ENCODE measurements at regions not wholly inside any gene's neighbourhood (a gene's known extent, or its start where the extent isn't known, plus 50 kb on each side); places are given as distances from the start of the nearest gene placed in this dataset.

DNA sequence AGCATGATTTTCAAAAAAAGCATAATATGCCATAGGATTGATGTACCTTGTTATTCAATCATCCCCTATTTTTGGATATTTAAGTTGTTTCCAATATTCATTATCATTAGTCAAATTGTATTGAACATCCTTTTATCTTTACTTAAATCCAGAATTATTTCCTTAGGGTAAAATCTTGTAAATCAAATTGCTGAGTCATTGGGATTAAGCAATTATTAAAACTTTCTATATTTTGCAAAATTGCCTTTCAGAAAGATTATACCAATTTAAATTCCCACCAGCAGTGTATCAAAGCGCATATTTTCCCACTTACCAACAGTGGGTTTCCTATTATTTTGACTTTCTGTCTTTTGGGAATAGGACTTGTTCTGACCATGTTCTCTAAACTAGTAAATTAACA, 159.3 kb downstream of the SS18 start:
- Histone ChIP-seq H3K4me2 (no peak overlapping the region), H3K27ac (ENCODE audit: low read depth) (no peak overlapping the region), H3K4me1 (ENCODE audit: insufficient read depth) (no peaks in the 10 kb centered on the region), H2AFZ (no peak overlapping the region), H4K20me1 (replicated peaks; ENCODE audit: insufficient read depth) (no peaks in the 10 kb centered on the region), H3K9me2 (ENCODE audit: insufficient read depth) (no peaks in the 10 kb centered on the region), H3F3A (replicated peaks; ENCODE audit: low read depth) (no peaks in the 10 kb centered on the region), H3K36me3 (ENCODE audit: insufficient read depth) (no peaks in the 10 kb centered on the region), H3K27me3 (ENCODE audit: insufficient read depth) (no peaks in the 10 kb centered on the region), H3K4me3 (no peak overlapping the region), H3K79me2 (replicated peaks; ENCODE audit: insufficient read depth) (no peaks in the 10 kb centered on the region)
- Mint-ChIP-seq H3K9me3 (no peaks in the 10 kb centered on the region), H3K27ac (no peak overlapping the region), H3K4me3 (no peak overlapping the region), H3K4me1 (no peaks in the 10 kb centered on the region), H3K27me3 (ENCODE audit: insufficient read depth, low read depth, poor library complexity) (no peaks in the 10 kb centered on the region), H3K36me3 (ENCODE audit: low read depth) (no peaks in the 10 kb centered on the region)
- no peak for TF ChIP-seq ZNF114 (CRISPR knock-in tag; IDR thresholded peaks at IDR 0.05)
- no peak for TF ChIP-seq ZNF331 (CRISPR knock-in tag; IDR thresholded peaks at IDR 0.05; ENCODE audit: low read depth)
- no peak for TF ChIP-seq POLR2AphosphoS5 (IDR thresholded peaks at IDR 0.05; ENCODE audit: low read depth)
- no peak for TF ChIP-seq STAT1 (IDR thresholded peaks at IDR 0.05; ENCODE audit: unreplicated experiment)
- TF ChIP-seq EZH2phosphoT487 (IDR thresholded peaks at IDR 0.05; ENCODE audit: unreplicated experiment): no peak
- no peak for TF ChIP-seq EZH2 (IDR thresholded peaks at IDR 0.05; ENCODE audit: low read depth, unreplicated experiment)
- TF ChIP-seq, protein P1, sequence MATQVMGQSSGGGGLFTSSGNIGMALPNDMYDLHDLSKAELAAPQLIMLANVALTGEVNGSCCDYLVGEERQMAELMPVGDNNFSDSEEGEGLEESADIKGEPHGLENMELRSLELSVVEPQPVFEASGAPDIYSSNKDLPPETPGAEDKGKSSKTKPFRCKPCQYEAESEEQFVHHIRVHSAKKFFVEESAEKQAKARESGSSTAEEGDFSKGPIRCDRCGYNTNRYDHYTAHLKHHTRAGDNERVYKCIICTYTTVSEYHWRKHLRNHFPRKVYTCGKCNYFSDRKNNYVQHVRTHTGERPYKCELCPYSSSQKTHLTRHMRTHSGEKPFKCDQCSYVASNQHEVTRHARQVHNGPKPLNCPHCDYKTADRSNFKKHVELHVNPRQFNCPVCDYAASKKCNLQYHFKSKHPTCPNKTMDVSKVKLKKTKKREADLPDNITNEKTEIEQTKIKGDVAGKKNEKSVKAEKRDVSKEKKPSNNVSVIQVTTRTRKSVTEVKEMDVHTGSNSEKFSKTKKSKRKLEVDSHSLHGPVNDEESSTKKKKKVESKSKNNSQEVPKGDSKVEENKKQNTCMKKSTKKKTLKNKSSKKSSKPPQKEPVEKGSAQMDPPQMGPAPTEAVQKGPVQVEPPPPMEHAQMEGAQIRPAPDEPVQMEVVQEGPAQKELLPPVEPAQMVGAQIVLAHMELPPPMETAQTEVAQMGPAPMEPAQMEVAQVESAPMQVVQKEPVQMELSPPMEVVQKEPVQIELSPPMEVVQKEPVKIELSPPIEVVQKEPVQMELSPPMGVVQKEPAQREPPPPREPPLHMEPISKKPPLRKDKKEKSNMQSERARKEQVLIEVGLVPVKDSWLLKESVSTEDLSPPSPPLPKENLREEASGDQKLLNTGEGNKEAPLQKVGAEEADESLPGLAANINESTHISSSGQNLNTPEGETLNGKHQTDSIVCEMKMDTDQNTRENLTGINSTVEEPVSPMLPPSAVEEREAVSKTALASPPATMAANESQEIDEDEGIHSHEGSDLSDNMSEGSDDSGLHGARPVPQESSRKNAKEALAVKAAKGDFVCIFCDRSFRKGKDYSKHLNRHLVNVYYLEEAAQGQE (IDR thresholded peaks at IDR 0.05; ENCODE audit: unreplicated experiment): no peak
- TF ChIP-seq, protein P2, sequence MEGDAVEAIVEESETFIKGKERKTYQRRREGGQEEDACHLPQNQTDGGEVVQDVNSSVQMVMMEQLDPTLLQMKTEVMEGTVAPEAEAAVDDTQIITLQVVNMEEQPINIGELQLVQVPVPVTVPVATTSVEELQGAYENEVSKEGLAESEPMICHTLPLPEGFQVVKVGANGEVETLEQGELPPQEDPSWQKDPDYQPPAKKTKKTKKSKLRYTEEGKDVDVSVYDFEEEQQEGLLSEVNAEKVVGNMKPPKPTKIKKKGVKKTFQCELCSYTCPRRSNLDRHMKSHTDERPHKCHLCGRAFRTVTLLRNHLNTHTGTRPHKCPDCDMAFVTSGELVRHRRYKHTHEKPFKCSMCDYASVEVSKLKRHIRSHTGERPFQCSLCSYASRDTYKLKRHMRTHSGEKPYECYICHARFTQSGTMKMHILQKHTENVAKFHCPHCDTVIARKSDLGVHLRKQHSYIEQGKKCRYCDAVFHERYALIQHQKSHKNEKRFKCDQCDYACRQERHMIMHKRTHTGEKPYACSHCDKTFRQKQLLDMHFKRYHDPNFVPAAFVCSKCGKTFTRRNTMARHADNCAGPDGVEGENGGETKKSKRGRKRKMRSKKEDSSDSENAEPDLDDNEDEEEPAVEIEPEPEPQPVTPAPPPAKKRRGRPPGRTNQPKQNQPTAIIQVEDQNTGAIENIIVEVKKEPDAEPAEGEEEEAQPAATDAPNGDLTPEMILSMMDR (conservative IDR thresholded peaks at IDR 0.05; ENCODE audit: low read depth in 2 of 2): no peak
- no peak for TF ChIP-seq ZNF462 (CRISPR knock-in tag; IDR thresholded peaks at IDR 0.05)
- no peak for TF ChIP-seq NANOG (IDR thresholded peaks at IDR 0.05; ENCODE audit: borderline replicate concordance)
- TF ChIP-seq JUNB (IDR thresholded peaks at IDR 0.05; ENCODE audit: unreplicated experiment): no peak
- TF ChIP-seq ETS1 (IDR thresholded peaks at IDR 0.05): no peak
- TF ChIP-seq CREB1 (CRISPR knock-in tag; IDR thresholded peaks at IDR 0.05; ENCODE audit: low read depth): no peak
- ATAC-seq: no peak
- no peak for DNase-seq (ENCODE audit: low spot score)

Measured in GM23338 (cell line).